GM12878 (cell line): ENCODE measurements at regions not wholly inside any gene's neighbourhood (a gene's known extent, or its start where the extent isn't known, plus 50 kb on each side); places are given as distances from the start of the nearest gene placed in this dataset.

Source experiments
- BHLHE40 ChIP-seq, 2 experiments: fragments of 450-650 bp in 1 of 2; IDR thresholded peaks; 2 replicates each; pipeline ENCODE4 v1.6.1; 2011 to 2017; ENCODE audit warnings: low read depth in 2 of 2, borderline replicate concordance in 1 of 2, improper control_type of control experiment in 1 of 2, low read length in 1 of 2, mild to moderate bottlenecking in 1 of 2
- EED ChIP-seq: sonication (generic); IDR thresholded peaks from 2 replicates; pipeline ENCODE4 v1.6.1; 2016; ENCODE audit warnings: antibody characterized with exemption, low read depth
- ESRRA ChIP-seq: IDR thresholded peaks from 2 replicates; pipeline ENCODE4 v1.6.1; 2012; ENCODE audit warnings: mild to moderate bottlenecking, low read length, improper control_type of control experiment
- HCFC1 ChIP-seq: fragments of 150-350 bp; IDR thresholded peaks from 2 replicates; pipeline ENCODE4 v1.6.1; 2014; ENCODE audit warnings: low read length
- HDAC6 ChIP-seq: fragments of 200-600 bp; sonication (generic); IDR thresholded peaks from one replicate; pipeline ENCODE4 v1.8.0; 2017; ENCODE audit warnings: antibody characterized with exemption; ENCODE audit not compliant: unreplicated experiment
- MLLT1 ChIP-seq: fragments of 450-650 bp; IDR thresholded peaks from 2 replicates; pipeline ENCODE4 v1.6.1; 2016; ENCODE audit warnings: mild to moderate bottlenecking
- MTA2 ChIP-seq: fragments of 450-650 bp; IDR thresholded peaks from 2 replicates; pipeline ENCODE4 v1.6.1; 2016; ENCODE audit warnings: low read depth, mild to moderate bottlenecking, moderate library complexity
- POLR2AphosphoS2 ChIP-seq: IDR thresholded peaks from 2 replicates; pipeline ENCODE4 v1.6.1; 2011; ENCODE audit warnings: low read depth, mild to moderate bottlenecking, low read length, improper control_type of control experiment, moderate library complexity
- POU2F2 ChIP-seq: IDR thresholded peaks from 3 replicates; pipeline ENCODE4 v1.6.1; 2011; ENCODE audit warnings: low read depth, mild to moderate bottlenecking, low read length, borderline replicate concordance
- SIN3A ChIP-seq: IDR thresholded peaks from 2 replicates; pipeline ENCODE4 v1.6.1; 2012; ENCODE audit warnings: low read depth, low read length, improper control_type of control experiment
- TBL1XR1 ChIP-seq: IDR thresholded peaks from 2 replicates; pipeline ENCODE4 v1.6.1; 2012; ENCODE audit warnings: low read depth, low read length, improper control_type of control experiment
- ZNF384 ChIP-seq: IDR thresholded peaks from 2 replicates; pipeline ENCODE4 v1.6.1; 2012; ENCODE audit warnings: low read depth, mild to moderate bottlenecking, low read length, improper control_type of control experiment, borderline replicate concordance
- TF ChIP-seq, protein P1 (sequence below): fragments of 450-650 bp; IDR thresholded peaks from 2 replicates; pipeline ENCODE4 v1.6.1; 2017; ENCODE audit warnings: mild to moderate bottlenecking, low read depth, inconsistent platforms; ENCODE audit not compliant: poor library complexity, severe bottlenecking
- TF ChIP-seq, protein P2 (sequence below): IDR thresholded peaks from 2 replicates; pipeline ENCODE4 v1.6.1; 2012; ENCODE audit warnings: low read depth, low read length, improper control_type of control experiment
- TF ChIP-seq, protein P3 (sequence below): fragments of 450-650 bp; conservative IDR thresholded peaks from 2 replicates; pipeline ENCODE4 v1.6.1; 2017; ENCODE audit warnings: mild to moderate bottlenecking, moderate library complexity
- TF ChIP-seq, protein P4 (sequence below): fragments of 450-650 bp; IDR thresholded peaks from 2 replicates; pipeline ENCODE4 v1.6.1; 2017; ENCODE audit warnings: mild to moderate bottlenecking, moderate library complexity

- TF ChIP-seq MLLT1 (peak; percentile 73), BHLHE40 (IDR thresholded peaks at IDR 0.05; ENCODE audit: borderline replicate concordance in 1 of 2, low read depth in 2 of 2, low read length in 1 of 2) (0 out of 4 replicates have a peak, but pooled peaks have one; percentile 26 to 38), EED (peak; percentile 69), POLR2AphosphoS2 (no peak), SIN3A (no peak), MTA2 (peak; percentile 98), ESRRA (no peak), POU2F2 (no peak), TBL1XR1 (no peak), HDAC6 (no peak), HCFC1 (no peak), ZNF384 (peak; percentile 88)
- TF ChIP-seq, protein P1, sequence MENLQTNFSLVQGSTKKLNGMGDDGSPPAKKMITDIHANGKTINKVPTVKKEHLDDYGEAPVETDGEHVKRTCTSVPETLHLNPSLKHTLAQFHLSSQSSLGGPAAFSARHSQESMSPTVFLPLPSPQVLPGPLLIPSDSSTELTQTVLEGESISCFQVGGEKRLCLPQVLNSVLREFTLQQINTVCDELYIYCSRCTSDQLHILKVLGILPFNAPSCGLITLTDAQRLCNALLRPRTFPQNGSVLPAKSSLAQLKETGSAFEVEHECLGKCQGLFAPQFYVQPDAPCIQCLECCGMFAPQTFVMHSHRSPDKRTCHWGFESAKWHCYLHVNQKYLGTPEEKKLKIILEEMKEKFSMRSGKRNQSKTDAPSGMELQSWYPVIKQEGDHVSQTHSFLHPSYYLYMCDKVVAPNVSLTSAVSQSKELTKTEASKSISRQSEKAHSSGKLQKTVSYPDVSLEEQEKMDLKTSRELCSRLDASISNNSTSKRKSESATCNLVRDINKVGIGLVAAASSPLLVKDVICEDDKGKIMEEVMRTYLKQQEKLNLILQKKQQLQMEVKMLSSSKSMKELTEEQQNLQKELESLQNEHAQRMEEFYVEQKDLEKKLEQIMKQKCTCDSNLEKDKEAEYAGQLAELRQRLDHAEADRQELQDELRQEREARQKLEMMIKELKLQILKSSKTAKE = peak; percentile 33
- TF ChIP-seq, protein P2, sequence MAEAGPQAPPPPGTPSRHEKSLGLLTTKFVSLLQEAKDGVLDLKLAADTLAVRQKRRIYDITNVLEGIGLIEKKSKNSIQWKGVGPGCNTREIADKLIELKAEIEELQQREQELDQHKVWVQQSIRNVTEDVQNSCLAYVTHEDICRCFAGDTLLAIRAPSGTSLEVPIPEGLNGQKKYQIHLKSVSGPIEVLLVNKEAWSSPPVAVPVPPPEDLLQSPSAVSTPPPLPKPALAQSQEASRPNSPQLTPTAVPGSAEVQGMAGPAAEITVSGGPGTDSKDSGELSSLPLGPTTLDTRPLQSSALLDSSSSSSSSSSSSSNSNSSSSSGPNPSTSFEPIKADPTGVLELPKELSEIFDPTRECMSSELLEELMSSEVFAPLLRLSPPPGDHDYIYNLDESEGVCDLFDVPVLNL = no peak
- TF ChIP-seq, protein P3, sequence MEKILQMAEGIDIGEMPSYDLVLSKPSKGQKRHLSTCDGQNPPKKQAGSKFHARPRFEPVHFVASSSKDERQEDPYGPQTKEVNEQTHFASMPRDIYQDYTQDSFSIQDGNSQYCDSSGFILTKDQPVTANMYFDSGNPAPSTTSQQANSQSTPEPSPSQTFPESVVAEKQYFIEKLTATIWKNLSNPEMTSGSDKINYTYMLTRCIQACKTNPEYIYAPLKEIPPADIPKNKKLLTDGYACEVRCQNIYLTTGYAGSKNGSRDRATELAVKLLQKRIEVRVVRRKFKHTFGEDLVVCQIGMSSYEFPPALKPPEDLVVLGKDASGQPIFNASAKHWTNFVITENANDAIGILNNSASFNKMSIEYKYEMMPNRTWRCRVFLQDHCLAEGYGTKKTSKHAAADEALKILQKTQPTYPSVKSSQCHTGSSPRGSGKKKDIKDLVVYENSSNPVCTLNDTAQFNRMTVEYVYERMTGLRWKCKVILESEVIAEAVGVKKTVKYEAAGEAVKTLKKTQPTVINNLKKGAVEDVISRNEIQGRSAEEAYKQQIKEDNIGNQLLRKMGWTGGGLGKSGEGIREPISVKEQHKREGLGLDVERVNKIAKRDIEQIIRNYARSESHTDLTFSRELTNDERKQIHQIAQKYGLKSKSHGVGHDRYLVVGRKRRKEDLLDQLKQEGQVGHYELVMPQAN = no peak
- TF ChIP-seq, protein P4, sequence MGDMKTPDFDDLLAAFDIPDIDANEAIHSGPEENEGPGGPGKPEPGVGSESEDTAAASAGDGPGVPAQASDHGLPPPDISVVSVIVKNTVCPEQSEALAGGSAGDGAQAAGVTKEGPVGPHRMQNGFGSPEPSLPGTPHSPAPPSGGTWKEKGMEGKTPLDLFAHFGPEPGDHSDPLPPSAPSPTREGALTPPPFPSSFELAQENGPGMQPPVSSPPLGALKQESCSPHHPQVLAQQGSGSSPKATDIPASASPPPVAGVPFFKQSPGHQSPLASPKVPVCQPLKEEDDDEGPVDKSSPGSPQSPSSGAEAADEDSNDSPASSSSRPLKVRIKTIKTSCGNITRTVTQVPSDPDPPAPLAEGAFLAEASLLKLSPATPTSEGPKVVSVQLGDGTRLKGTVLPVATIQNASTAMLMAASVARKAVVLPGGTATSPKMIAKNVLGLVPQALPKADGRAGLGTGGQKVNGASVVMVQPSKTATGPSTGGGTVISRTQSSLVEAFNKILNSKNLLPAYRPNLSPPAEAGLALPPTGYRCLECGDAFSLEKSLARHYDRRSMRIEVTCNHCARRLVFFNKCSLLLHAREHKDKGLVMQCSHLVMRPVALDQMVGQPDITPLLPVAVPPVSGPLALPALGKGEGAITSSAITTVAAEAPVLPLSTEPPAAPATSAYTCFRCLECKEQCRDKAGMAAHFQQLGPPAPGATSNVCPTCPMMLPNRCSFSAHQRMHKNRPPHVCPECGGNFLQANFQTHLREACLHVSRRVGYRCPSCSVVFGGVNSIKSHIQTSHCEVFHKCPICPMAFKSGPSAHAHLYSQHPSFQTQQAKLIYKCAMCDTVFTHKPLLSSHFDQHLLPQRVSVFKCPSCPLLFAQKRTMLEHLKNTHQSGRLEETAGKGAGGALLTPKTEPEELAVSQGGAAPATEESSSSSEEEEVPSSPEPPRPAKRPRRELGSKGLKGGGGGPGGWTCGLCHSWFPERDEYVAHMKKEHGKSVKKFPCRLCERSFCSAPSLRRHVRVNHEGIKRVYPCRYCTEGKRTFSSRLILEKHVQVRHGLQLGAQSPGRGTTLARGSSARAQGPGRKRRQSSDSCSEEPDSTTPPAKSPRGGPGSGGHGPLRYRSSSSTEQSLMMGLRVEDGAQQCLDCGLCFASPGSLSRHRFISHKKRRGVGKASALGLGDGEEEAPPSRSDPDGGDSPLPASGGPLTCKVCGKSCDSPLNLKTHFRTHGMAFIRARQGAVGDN = no peak
These were observed 306.3 kb upstream of the DUSP10 start (continued) for GRCh38 chr1:222048094-222048595.
